Fibroblast of lung (primary cell): ENCODE measurements at regions not wholly inside any gene's neighbourhood (a gene's known extent, or its start where the extent isn't known, plus 50 kb on each side); places are given as distances from the start of the nearest gene placed in this dataset.

Experiments used
- DNase-seq, 2 donors: peaks; one replicate each; pipeline versions ENCODE4 v3.0.0 to v3.0.0-alpha.2; 2010; ENCODE audit warnings: low read depth in 2 of 2
- H2AFZ ChIP-seq: 2 replicates; pipeline ENCODE4 v1.5.1; 2012; ENCODE audit warnings: low read length, control low read depth, inconsistent platforms
- H3K27ac ChIP-seq: 2 replicates; pipeline ENCODE4 v1.5.1; 2011; ENCODE audit warnings: low read length, control low read depth; ENCODE audit not compliant: insufficient read depth
- H3K27me3 ChIP-seq: 2 replicates; pipeline ENCODE4 v1.5.1; 2011; ENCODE audit warnings: mild to moderate bottlenecking, low read length; ENCODE audit not compliant: control insufficient read depth, insufficient read depth
- H3K36me3 ChIP-seq: 2 replicates; pipeline ENCODE4 v1.5.1; 2011; ENCODE audit warnings: low read length; ENCODE audit not compliant: control insufficient read depth, insufficient read depth
- H3K4me1 ChIP-seq: 2 replicates; pipeline ENCODE4 v1.5.1; 2011; ENCODE audit warnings: low read length; ENCODE audit not compliant: control insufficient read depth, insufficient read depth; ENCODE audit errors: extremely low read depth
- H3K4me2 ChIP-seq: 2 replicates; pipeline ENCODE4 v1.5.1; 2011; ENCODE audit warnings: low read length, control low read depth; ENCODE audit not compliant: insufficient read depth; ENCODE audit errors: extremely low read depth
- H3K4me3 ChIP-seq, 4 experiments: fragments of 200-600 bp in 1 of 4; sonication (generic) in 1 of 4; replicated peaks in 1 of 4; 2 replicates each; pipeline ENCODE4 v1.5.1; 2011 to 2016; ENCODE audit warnings: low read length in 4 of 4, low read depth in 3 of 4, mild to moderate bottlenecking in 3 of 4, control low read depth in 2 of 4, inconsistent platforms in 1 of 4, mixed read lengths in 1 of 4; ENCODE audit not compliant: insufficient read depth in 1 of 4; ENCODE audit errors: control extremely low read depth in 1 of 4
- H3K79me2 ChIP-seq: 2 replicates; pipeline ENCODE4 v1.5.1; 2012; ENCODE audit warnings: mild to moderate bottlenecking, low read length, inconsistent platforms; ENCODE audit not compliant: control insufficient read depth, insufficient read depth
- H3K9ac ChIP-seq: 2 replicates; pipeline ENCODE4 v1.5.1; 2011; ENCODE audit warnings: mild to moderate bottlenecking, low read length, control low read depth; ENCODE audit not compliant: insufficient read depth
- H3K9me3 ChIP-seq: 2 replicates; pipeline ENCODE4 v1.5.1; 2012; ENCODE audit warnings: low read depth, low read length; ENCODE audit not compliant: control insufficient read depth, insufficient read depth
- H4K20me1 ChIP-seq: 2 replicates; pipeline ENCODE4 v1.5.1; 2011; ENCODE audit warnings: low read length; ENCODE audit not compliant: control insufficient read depth, insufficient read depth; ENCODE audit errors: extremely low read depth
- EZH2 ChIP-seq: IDR thresholded peaks from 2 replicates; pipeline ENCODE4 v1.5.1; 2012; ENCODE audit warnings: low read length, control low read depth, mild to moderate bottlenecking; ENCODE audit errors: missing control alignments
- TF ChIP-seq, protein P1 (sequence below), 2 donors: IDR thresholded peaks in 1 of 2; conservative IDR thresholded peaks in 1 of 2; 1 replicate in 1 of 2; 2 replicates in 1 of 2; pipeline ENCODE4 v1.5.1; 2011 to 2012; ENCODE audit warnings: low read length in 2 of 2, control low read depth in 1 of 2, inconsistent platforms in 1 of 2, low read depth in 1 of 2, mild to moderate bottlenecking in 1 of 2

DNA sequence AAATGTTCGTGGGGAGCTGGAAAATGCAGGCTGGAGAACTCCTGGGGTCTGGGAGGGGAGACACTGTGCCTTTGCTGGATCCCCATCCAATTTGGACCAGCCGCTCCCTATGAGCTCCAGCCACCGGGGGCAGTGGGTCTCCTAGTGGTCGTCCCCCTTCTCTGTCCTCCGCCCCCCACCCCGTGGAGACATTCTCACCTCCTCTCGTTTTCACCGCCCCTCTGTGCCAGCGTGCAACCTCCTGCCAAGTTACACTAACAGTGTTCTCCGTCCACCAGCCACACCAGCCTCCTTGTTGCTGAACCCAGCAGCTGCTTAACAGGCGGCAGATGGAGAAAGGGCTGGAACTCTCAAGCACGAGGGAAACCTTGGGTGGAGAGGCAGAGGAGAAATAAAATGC is 67.4 kb upstream of the SOX9 start:
- Histone ChIP-seq H3K4me2 (no peak overlapping the region), H3K4me1 (no peaks in the 10 kb centered on the region), H3K27ac (no peak overlapping the region), H3K27me3 (no peaks in the 10 kb centered on the region), H3K9ac (no peak overlapping the region), H4K20me1 (no peaks in the 10 kb centered on the region), H3K36me3 (no peaks in the 10 kb centered on the region), H3K9me3 (no peaks in the 10 kb centered on the region), H2AFZ (no peak overlapping the region), H3K4me3 (no peak overlapping the region), H3K79me2 (no peaks in the 10 kb centered on the region)
- DNase-seq, result no peak
- TF ChIP-seq, protein P1, sequence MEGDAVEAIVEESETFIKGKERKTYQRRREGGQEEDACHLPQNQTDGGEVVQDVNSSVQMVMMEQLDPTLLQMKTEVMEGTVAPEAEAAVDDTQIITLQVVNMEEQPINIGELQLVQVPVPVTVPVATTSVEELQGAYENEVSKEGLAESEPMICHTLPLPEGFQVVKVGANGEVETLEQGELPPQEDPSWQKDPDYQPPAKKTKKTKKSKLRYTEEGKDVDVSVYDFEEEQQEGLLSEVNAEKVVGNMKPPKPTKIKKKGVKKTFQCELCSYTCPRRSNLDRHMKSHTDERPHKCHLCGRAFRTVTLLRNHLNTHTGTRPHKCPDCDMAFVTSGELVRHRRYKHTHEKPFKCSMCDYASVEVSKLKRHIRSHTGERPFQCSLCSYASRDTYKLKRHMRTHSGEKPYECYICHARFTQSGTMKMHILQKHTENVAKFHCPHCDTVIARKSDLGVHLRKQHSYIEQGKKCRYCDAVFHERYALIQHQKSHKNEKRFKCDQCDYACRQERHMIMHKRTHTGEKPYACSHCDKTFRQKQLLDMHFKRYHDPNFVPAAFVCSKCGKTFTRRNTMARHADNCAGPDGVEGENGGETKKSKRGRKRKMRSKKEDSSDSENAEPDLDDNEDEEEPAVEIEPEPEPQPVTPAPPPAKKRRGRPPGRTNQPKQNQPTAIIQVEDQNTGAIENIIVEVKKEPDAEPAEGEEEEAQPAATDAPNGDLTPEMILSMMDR (conservative IDR thresholded peaks at IDR 0.05 in 1 of 2, IDR thresholded peaks at IDR 0.05 in 1 of 2; ENCODE audit: low read depth in 1 of 2, low read length in 2 of 2), result no peak
- no peak for TF ChIP-seq EZH2

DNA sequence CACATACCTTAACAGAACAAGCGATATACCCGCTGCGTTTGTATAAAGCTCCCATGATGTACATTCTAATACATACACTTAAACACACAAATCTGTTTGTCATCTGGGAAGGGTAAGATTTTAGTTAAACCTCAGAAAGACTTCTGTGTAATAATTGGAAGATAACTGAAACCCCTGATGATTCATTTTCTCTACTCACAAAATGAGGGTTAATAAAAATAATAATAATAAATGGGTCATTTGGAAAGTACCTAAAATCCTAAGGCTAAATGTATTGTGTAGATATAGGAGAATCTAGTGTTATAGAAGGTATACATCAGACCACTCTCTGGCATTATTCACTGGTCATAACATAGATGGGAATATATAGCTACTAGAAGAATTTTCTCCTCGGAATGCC is 64.7 kb upstream of the SOX9 start:
- Histone ChIP-seq H3K4me3 (no peak overlapping the region), H3K9ac (no peak overlapping the region), H2AFZ (no peak overlapping the region), H3K27me3 (no peaks in the 10 kb centered on the region), H3K9me3 (no peaks in the 10 kb centered on the region), H3K4me2 (no peak overlapping the region), H4K20me1 (no peaks in the 10 kb centered on the region), H3K79me2 (no peaks in the 10 kb centered on the region), H3K27ac (no peak overlapping the region), H3K36me3 (no peaks in the 10 kb centered on the region), H3K4me1 (no peaks in the 10 kb centered on the region)
- no peak for DNase-seq
- TF ChIP-seq, protein P1 (conservative IDR thresholded peaks at IDR 0.05 in 1 of 2, IDR thresholded peaks at IDR 0.05 in 1 of 2; ENCODE audit: low read depth in 1 of 2, low read length in 2 of 2), result no peak
- no peak for TF ChIP-seq EZH2

DNA sequence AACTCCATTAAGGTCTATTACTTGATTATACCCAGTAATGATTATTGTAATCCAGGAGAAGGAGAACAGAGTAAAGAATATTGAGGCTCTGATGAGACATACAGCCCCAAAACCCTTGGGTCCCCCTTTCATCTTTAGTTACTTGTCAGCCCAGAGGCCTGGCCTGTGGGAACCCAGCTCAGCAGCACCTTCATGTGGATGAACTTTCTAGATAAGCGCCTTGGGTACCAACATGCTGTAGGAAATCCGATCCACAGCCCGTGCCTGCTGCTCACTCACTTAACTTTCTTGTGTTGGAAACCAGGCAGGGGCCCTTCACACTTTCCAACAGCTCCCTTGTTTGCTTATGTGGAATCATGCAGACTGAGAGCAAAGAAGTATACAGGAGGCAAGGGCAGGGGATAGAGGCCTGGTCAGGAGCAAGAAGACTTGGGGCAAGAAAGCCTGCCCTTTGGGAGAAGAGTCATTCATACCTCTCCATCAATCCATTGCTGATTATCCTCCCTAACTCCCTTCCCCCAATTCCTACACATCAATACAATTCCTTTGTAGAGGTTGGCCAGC is 64.0 kb upstream of the SOX9 start:
- no peaks in the 10 kb centered on the region for H4K20me1 ChIP-seq
- no peaks in the 10 kb centered on the region for H3K4me1 ChIP-seq
- H3K9ac ChIP-seq, result no peak overlapping the region
- no peak overlapping the region for H3K4me2 ChIP-seq
- no peak overlapping the region for H3K4me3 ChIP-seq
- no peaks in the 10 kb centered on the region for H3K27me3 ChIP-seq
- no peaks in the 10 kb centered on the region for H3K79me2 ChIP-seq
- TF ChIP-seq, protein P1 (conservative IDR thresholded peaks at IDR 0.05 in 1 of 2, IDR thresholded peaks at IDR 0.05 in 1 of 2; ENCODE audit: low read depth in 1 of 2, low read length in 2 of 2), result no peak
- TF ChIP-seq EZH2, result no peak
- no peak overlapping the region for H2AFZ ChIP-seq
- no peaks in the 10 kb centered on the region for H3K36me3 ChIP-seq
- no peaks in the 10 kb centered on the region for H3K9me3 ChIP-seq
- no peak for DNase-seq
- H3K27ac ChIP-seq, result no peak overlapping the region
